CD4-positive, alpha-beta T cell (primary cell): ENCODE measurements at regions not wholly inside any gene's neighbourhood (a gene's known extent, or its start where the extent isn't known, plus 50 kb on each side); places are given as distances from the start of the nearest gene placed in this dataset.
"Not testable (repeated sequence)": the region's sequence is repeated elsewhere in the genome, so short reads cannot be mapped to it uniquely, and the experiment has no call there.

ENCODE experiments used
- ATAC-seq: fragments of 200-7000 bp; cut with Tn5 transposase; one replicate; pipeline ENCODE4 v1.10.0; 2022; ENCODE audit warnings: mild to moderate bottlenecking; ENCODE audit not compliant: poor library complexity
- CTCF ChIA-PET: fragments of 350-600 bp; sonication (Branson Sonifier 250); formaldehyde crosslinking; loops from one replicate; lab custom pipeline; 2021; ENCODE audit warnings: antibody characterized with exemption, inconsistent platforms; lab: Charles Lee
- POLR2A ChIA-PET: fragments of 350-600 bp; sonication (Branson Sonifier 250); formaldehyde crosslinking; loops from one replicate; lab custom pipeline; 2021; ENCODE audit warnings: antibody characterized with exemption, inconsistent platforms; lab: Charles Lee
- DNase-seq, 14 experiments: peaks; one replicate each; pipeline ENCODE4 v3.0.0-alpha.2; 2013 to 2020; ENCODE audit warnings: mixed read lengths in 2 of 14
- H3K27ac ChIP-seq, 2 donors: one replicate each; pipeline versions ENCODE4 v1.5.1 to v1.7.0; 2013; ENCODE audit warnings: low read length in 2 of 2, low read depth in 1 of 2, mild to moderate bottlenecking in 1 of 2
- H3K27me3 ChIP-seq, 2 experiments: 1 replicate in 1 of 2; 2 replicates in 1 of 2; pipeline versions ENCODE4 v1.6.1 to v1.7.0; 2013; ENCODE audit warnings: low read length in 2 of 2, control low read depth in 1 of 2, mild to moderate bottlenecking in 1 of 2, moderate library complexity in 1 of 2; ENCODE audit not compliant: insufficient read depth in 2 of 2, control insufficient read depth in 1 of 2
- H3K36me3 ChIP-seq: one replicate; pipeline ENCODE4 v1.6.1; 2013; ENCODE audit warnings: low read length, control low read depth; ENCODE audit not compliant: insufficient read depth
- H3K4me1 ChIP-seq: one replicate; pipeline ENCODE4 v1.6.1; 2013; ENCODE audit warnings: low read length, control low read depth; ENCODE audit not compliant: insufficient read depth
- H3K4me3 ChIP-seq: one replicate; pipeline ENCODE4 v1.5.1; 2013; ENCODE audit warnings: mild to moderate bottlenecking, low read length, moderate library complexity
- H3K9me3 ChIP-seq, 2 experiments: 1 replicate in 1 of 2; 2 replicates in 1 of 2; pipeline versions ENCODE4 v1.6.1 to v1.7.0; 2013; ENCODE audit warnings: low read length in 2 of 2, mild to moderate bottlenecking in 2 of 2, control low read depth in 1 of 2, moderate library complexity in 1 of 2; ENCODE audit not compliant: control insufficient read depth in 1 of 2, insufficient read depth in 1 of 2
- H3K27ac Mint-ChIP-seq: one replicate; pipeline ENCODE4 v1.8.0; 2020; ENCODE audit warnings: mixed read lengths
- H3K27me3 Mint-ChIP-seq: one replicate; pipeline ENCODE4 v1.8.0; 2021; ENCODE audit warnings: mixed read lengths
- H3K36me3 Mint-ChIP-seq: one replicate; pipeline ENCODE4 v1.8.0; 2021; ENCODE audit warnings: low read depth, mixed read lengths
- H3K4me1 Mint-ChIP-seq: one replicate; pipeline ENCODE4 v1.8.0; 2021; ENCODE audit warnings: low read depth, mixed read lengths
- H3K4me3 Mint-ChIP-seq: one replicate; pipeline ENCODE4 v1.8.0; 2020; ENCODE audit warnings: mild to moderate bottlenecking, mixed read lengths
- H3K9me3 Mint-ChIP-seq: one replicate; pipeline ENCODE4 v1.8.0; 2020; ENCODE audit warnings: mixed read lengths
- intact Hi-C, 2 experiments: fragments of 100-400 bp; cut with DNase I in 1 of 2; cut with micrococcal nuclease in 1 of 2; formaldehyde crosslinking; loops; one replicate each; pipeline versions ENCODE4 v1.15.1 to v1.9.0; 2023 to 2025; cut with DNase I, micrococcal nuclease
- TF ChIP-seq, protein P1 (sequence below): fragments of 200-600 bp; IDR thresholded peaks from one replicate; pipeline ENCODE4 v1.8.0; 2022; ENCODE audit warnings: antibody characterized with exemption, mild to moderate bottlenecking

- intact Hi-C loops, result no loop called here
- no peaks in the 10 kb centered on the region for H3K36me3 ChIP-seq
- H3K4me1 ChIP-seq, result no peaks in the 10 kb centered on the region
- ATAC-seq (no peak), DNase-seq (no peak)
- no peak overlapping the region for H3K4me3 ChIP-seq
- TF ChIP-seq, protein P1, sequence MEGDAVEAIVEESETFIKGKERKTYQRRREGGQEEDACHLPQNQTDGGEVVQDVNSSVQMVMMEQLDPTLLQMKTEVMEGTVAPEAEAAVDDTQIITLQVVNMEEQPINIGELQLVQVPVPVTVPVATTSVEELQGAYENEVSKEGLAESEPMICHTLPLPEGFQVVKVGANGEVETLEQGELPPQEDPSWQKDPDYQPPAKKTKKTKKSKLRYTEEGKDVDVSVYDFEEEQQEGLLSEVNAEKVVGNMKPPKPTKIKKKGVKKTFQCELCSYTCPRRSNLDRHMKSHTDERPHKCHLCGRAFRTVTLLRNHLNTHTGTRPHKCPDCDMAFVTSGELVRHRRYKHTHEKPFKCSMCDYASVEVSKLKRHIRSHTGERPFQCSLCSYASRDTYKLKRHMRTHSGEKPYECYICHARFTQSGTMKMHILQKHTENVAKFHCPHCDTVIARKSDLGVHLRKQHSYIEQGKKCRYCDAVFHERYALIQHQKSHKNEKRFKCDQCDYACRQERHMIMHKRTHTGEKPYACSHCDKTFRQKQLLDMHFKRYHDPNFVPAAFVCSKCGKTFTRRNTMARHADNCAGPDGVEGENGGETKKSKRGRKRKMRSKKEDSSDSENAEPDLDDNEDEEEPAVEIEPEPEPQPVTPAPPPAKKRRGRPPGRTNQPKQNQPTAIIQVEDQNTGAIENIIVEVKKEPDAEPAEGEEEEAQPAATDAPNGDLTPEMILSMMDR, result no peak
- no peaks in the 10 kb centered on the region for H3K4me1 Mint-ChIP-seq
- no peaks in the 10 kb centered on the region for H3K36me3 Mint-ChIP-seq
- no peak overlapping the region for H3K4me3 Mint-ChIP-seq
- H3K27me3 ChIP-seq, result no peaks in the 10 kb centered on the region
- no peaks in the 10 kb centered on the region for H3K9me3 ChIP-seq
- H3K27ac Mint-ChIP-seq, result no peak overlapping the region
- ChIA-PET CTCF (no interaction called here), POLR2A (no interaction called here)
- H3K9me3 Mint-ChIP-seq, result no peaks in the 10 kb centered on the region
- peaks cover 5% of the 10 kb centered on the region for H3K27me3 Mint-ChIP-seq
- no peak overlapping the region for H3K27ac ChIP-seq
These were observed 57.6 kb downstream of the CCDC59 start for GRCh38 chr12:82300611-82301010.

DNA sequence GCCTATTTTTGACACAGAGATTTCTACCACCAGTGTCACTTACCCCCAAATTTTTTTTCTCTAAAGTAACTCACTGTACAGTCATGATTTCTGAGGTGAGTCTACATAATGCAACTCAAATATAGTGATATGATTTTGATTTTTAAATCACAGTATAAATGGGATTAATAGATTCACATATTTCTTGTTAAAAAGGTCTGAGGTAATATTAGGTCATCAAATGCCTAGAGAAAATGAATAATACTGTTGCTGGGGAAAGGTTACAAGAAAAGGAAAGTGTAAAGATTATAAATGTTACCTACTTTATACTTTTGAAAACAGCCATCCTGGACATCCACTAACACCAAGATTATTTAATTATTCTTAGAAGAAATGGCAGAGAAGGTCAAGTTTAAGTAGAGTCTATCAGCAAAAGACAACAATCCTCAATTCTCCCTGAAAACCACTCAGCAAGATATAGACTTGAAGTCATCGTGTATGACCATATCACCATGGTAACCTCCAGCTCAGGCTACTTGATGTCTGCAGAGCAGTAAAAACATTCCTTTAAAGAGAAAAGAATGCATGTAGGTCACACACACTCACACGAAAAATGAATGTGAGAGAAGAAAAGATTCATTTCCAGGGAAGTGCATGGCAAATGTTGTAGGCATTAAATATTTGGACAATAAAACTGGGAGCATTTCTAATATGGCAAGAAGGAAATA lies 58.7 kb downstream of the CCDC59 start:
- no peak overlapping the region for H3K27ac Mint-ChIP-seq
- H3K27me3 Mint-ChIP-seq, result peaks cover 5% of the 10 kb centered on the region
- H3K4me3 Mint-ChIP-seq, result no peak overlapping the region
- intact Hi-C loops, result no loop called here
- Histone ChIP-seq H3K36me3 (no peaks in the 10 kb centered on the region), H3K27ac (no peak overlapping the region), H3K27me3 (no peaks in the 10 kb centered on the region), H3K4me3 (no peak overlapping the region), H3K4me1 (no peaks in the 10 kb centered on the region), H3K9me3 (no peaks in the 10 kb centered on the region)
- H3K36me3 Mint-ChIP-seq, result no peaks in the 10 kb centered on the region
- DNase-seq, result no peak
- no peak for ATAC-seq
- H3K4me1 Mint-ChIP-seq, result no peaks in the 10 kb centered on the region
- POLR2A ChIA-PET, result no interaction called here
- CTCF ChIA-PET, result no interaction called here
- H3K9me3 Mint-ChIP-seq, result no peaks in the 10 kb centered on the region
- TF ChIP-seq, protein P1, result no peak

DNA sequence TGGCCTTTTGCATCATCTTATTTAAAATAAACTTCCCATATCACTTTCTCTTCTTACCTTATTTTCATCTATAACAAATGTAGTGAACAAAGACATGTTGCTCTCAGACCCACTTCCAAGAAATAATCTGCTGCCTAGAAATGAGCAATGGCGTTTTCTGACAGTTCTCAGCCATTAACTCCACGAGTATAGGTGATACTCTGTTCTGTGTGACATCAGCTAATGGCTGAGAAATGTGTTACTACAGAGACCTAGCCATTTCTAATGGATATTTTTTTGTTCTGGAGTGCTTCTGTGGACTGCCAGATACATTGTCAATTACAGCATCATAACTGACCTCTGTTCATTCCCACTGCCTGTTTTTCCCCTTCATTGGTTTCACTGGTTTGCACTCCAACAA lies 67.8 kb downstream of the CCDC59 start:
- Histone ChIP-seq H3K27ac (no peak overlapping the region), H3K36me3 (no peaks in the 10 kb centered on the region), H3K9me3 (no peaks in the 10 kb centered on the region), H3K4me3 (no peak overlapping the region), H3K4me1 (no peaks in the 10 kb centered on the region), H3K27me3 (no peaks in the 10 kb centered on the region)
- no peaks in the 10 kb centered on the region for H3K4me1 Mint-ChIP-seq
- H3K9me3 Mint-ChIP-seq, result no peaks in the 10 kb centered on the region
- TF ChIP-seq, protein P1, result no peak
- intact Hi-C loops, result no loop called here
- DNase-seq (no peak), ATAC-seq (no peak)
- H3K27me3 Mint-ChIP-seq, result no peaks in the 10 kb centered on the region
- ChIA-PET CTCF (no interaction called here), POLR2A (no interaction called here)
- H3K36me3 Mint-ChIP-seq, result no peaks in the 10 kb centered on the region
- no peak overlapping the region for H3K4me3 Mint-ChIP-seq
- H3K27ac Mint-ChIP-seq, result no peak overlapping the region

DNA sequence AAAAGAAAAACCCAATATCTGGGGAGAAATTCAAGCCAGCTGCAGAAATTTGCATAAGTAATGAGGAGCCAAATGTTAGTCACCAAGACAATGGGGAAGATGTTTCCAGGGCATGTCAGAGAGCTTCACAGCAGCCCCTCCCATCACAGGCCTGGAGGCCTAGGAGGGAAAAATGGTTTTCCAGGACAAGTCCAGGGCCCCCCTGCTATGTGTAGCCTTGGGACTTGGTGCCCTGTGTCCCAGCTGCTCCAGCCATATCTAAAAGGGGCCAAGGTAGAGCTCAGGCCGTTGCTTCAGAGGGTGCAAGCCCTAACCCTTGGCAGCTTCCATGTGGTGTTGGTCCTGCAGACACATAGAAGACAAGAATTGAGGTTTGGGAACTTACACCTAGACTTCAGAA lies 76.9 kb downstream of the CCDC59 start:
- intact Hi-C loops, H3K4me3 Mint-ChIP-seq, POLR2A ChIA-PET, H3K27me3 ChIP-seq, H3K36me3 Mint-ChIP-seq, CTCF ChIA-PET, H3K4me3 ChIP-seq, H3K9me3 Mint-ChIP-seq, H3K27ac ChIP-seq, H3K9me3 ChIP-seq, DNase-seq, H3K36me3 ChIP-seq, H3K27ac Mint-ChIP-seq, H3K4me1 ChIP-seq, H3K4me1 Mint-ChIP-seq, H3K27me3 Mint-ChIP-seq, ATAC-seq: not testable (repeated sequence)
